ENCODE measurements at regions not wholly inside any gene's neighbourhood (a gene's known extent, or its start where the extent isn't known, plus 50 kb on each side); places are given as distances from the start of the nearest gene placed in this dataset.
"Not testable (repeated sequence)": the region's sequence is repeated elsewhere in the genome, so short reads cannot be mapped to it uniquely, and the experiment has no call there.

DNA sequence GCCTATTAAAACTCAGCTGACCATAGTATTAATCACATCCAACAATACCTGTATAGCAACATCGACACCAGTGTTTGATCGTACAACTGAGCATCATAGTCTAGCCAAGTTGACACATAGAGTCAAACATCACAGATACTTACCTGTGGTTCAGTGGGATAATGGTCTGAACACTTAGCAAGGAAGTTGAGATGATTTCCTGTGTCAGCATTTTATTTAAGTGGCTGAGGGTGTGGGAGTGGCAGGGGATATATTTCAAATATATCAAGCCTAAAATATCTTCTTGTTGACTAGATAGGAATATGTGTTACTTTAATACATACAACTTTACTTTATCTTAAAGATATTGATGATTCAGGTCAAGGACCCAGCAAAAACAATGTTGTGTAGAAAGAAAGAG is 1038.6 kb downstream of the TSN start:
- POLR2A ChIA-PET: no interaction called here
- Mint-ChIP-seq H3K36me3 (no peaks in the 10 kb centered on the region), H3K4me1 (no peaks in the 10 kb centered on the region), H3K27me3 (no peaks in the 10 kb centered on the region), H3K9me3 (peaks cover 2% of the 10 kb centered on the region), H3K4me3 (no peak overlapping the region), H3K27ac (no peak overlapping the region)
- no peak for ATAC-seq (ENCODE audit: low read depth)
- no peak for DNase-seq

DNA sequence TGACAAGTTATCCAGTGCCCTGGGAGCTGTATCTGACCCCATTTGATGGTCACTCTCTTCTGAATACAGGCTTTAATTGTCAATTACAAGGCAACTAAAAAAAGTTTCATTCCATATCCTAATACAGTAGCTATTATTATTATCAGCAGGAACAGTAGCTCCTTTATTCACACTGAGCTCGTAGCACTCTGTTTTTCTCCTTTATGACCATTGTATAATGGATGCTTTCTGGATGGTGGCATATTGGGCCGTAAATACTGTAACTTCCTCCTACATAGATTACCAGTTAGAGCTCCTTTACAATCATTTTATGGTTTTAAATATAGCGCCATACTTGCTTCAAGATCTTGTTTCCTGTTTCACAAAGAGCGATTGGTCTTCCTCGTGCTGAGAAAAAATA is 1040.3 kb downstream of the TSN start:
- Mint-ChIP-seq H3K9me3 (peaks cover 2% of the 10 kb centered on the region), H3K36me3 (no peaks in the 10 kb centered on the region), H3K27ac (no peak overlapping the region), H3K4me3 (no peak overlapping the region), H3K27me3 (no peaks in the 10 kb centered on the region), H3K4me1 (no peaks in the 10 kb centered on the region)
- ATAC-seq (ENCODE audit: low read depth) (no peak), DNase-seq (no peak)
- POLR2A ChIA-PET: no interaction called here

DNA sequence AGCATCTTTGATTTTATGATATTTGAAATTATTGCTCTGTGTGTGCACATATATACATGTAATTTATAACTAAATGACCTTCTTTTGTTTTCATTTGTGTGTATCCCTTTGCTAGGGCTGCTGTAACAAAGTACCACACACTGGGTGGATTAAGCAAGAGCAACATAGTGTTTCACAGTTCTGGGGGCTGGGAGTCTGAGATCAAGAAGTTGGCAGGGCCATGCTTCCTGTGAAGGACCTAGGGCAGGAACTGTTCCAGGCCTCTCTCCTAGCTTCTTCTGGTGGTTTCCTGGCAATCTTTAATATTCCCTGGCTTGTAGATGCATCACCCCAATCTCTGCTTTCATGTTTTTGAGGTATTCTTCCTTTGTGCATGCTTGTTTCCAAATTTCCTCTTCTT is 1043.9 kb downstream of the TSN start:
- Mint-ChIP-seq H3K9me3 (peaks cover 2% of the 10 kb centered on the region), H3K27ac (no peak overlapping the region), H3K4me1 (no peaks in the 10 kb centered on the region), H3K36me3 (no peaks in the 10 kb centered on the region), H3K27me3 (no peaks in the 10 kb centered on the region), H3K4me3 (no peak overlapping the region)
- ATAC-seq (ENCODE audit: low read depth) (no peak), DNase-seq (no peak)
- POLR2A ChIA-PET: no interaction called here

DNA sequence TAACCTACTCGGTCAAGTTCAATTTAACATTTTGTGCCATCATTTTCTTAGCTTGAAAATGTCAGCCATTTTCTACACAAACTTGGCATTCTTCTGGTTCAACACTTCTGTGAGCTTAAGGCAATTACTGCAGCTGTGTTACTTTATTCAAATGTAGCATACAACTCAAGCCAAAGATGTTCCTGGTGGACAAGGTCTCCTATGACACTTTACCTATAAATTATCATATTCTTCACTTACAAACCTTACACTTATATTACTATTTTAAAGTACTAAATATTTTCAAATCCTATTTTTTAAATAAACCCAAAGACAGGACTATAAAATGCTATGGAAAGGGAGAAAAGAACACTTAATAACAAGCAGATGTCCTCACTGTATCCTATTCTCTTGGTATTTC is 1045.3 kb downstream of the TSN start:
- ATAC-seq (ENCODE audit: low read depth) (no peak), DNase-seq (no peak)
- Mint-ChIP-seq H3K36me3 (no peaks in the 10 kb centered on the region), H3K27me3 (no peaks in the 10 kb centered on the region), H3K27ac (no peak overlapping the region), H3K4me3 (no peak overlapping the region), H3K4me1 (no peaks in the 10 kb centered on the region), H3K9me3 (peaks cover 2% of the 10 kb centered on the region)
- POLR2A ChIA-PET: no interaction called here

DNA sequence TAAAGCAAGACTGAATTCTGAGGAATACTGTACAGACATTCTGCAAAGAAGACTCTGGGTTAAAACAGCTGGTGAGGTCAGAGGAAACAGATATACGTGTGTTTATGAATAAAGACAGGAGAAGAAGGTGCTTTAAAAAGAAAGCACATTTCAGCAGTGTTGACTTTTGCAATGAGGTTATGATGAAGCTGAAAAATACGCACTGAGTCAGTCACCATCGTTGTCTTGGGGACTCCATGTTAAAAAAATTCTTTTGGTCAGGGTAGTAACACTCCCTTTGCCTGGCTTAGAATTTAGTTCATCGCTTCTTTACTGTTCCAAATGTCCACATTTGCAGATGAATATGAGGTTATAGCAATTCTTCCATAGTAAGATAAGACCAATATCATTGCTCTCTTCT is 1049.0 kb downstream of the TSN start:
- Mint-ChIP-seq H3K36me3 (no peaks in the 10 kb centered on the region), H3K9me3 (peaks cover 3% of the 10 kb centered on the region), H3K4me1 (no peaks in the 10 kb centered on the region), H3K4me3 (no peak overlapping the region), H3K27ac (no peak overlapping the region), H3K27me3 (no peaks in the 10 kb centered on the region)
- ATAC-seq (ENCODE audit: low read depth): no peak
- DNase-seq: no peak
- POLR2A ChIA-PET: no interaction called here

DNA sequence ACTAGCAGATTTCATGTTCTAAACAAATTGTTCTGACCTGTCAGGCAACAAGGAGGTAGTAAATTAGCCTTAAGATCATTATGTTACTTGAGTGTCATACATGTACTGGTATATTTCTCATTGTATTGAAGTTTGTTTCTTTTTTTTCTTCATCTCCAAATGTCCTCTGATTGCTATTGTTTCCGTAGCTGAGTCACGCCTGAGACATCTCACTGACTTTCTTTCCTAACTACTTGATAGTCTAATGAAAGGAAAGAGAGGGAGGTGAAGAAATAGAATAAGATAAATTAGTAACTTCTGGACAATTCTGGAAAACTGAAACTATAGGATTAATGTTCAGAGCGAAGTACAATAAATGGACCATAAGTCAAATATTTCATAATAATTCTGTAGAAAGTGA is 1049.9 kb downstream of the TSN start:
- Mint-ChIP-seq H3K27me3 (no peaks in the 10 kb centered on the region), H3K27ac (no peak overlapping the region), H3K36me3 (no peaks in the 10 kb centered on the region), H3K9me3 (peaks cover 3% of the 10 kb centered on the region), H3K4me3 (no peak overlapping the region), H3K4me1 (no peaks in the 10 kb centered on the region)
- POLR2A ChIA-PET: no interaction called here
- ATAC-seq (ENCODE audit: low read depth) (no peak), DNase-seq (no peak)

DNA sequence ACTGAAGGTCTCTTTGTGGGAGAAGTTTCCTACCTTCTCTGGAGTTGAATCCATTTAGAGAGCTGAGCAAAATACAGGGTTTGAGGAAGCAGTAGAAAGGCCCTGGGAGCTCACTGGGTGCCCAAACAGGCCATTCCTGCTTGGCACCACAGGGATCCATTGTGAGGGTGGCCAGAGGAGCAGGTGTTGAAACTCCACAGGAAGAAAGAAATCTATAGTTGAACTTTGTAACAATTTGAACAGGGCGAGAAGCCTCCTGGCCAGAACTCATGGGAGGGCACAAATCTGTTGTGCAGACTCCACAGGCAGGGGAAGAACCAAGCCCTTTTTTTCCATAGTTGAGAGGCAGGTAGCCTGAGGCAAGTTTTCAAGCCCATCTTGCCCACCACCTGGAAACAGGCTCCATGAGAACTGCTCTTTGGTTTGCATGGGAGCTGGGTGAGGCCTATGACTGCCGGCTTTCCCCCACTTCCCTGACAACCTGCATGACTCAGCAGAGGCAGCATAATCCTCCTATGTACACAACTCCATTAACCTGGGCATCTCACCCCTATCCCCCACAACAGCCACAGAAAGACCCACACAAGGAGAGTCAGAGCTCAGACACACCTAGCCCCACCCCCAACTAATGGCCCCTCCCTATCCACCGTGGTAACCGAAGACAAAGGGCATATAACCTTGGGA is 1053.0 kb downstream of the TSN start:
- Mint-ChIP-seq H3K27ac (no peak overlapping the region), H3K27me3 (no peaks in the 10 kb centered on the region), H3K36me3 (no peaks in the 10 kb centered on the region), H3K4me3 (no peak overlapping the region), H3K9me3 (peaks cover 8% of the 10 kb centered on the region), H3K4me1 (no peaks in the 10 kb centered on the region)
- DNase-seq (no peak), ATAC-seq (ENCODE audit: low read depth) (no peak)
- POLR2A ChIA-PET: no interaction called here

DNA sequence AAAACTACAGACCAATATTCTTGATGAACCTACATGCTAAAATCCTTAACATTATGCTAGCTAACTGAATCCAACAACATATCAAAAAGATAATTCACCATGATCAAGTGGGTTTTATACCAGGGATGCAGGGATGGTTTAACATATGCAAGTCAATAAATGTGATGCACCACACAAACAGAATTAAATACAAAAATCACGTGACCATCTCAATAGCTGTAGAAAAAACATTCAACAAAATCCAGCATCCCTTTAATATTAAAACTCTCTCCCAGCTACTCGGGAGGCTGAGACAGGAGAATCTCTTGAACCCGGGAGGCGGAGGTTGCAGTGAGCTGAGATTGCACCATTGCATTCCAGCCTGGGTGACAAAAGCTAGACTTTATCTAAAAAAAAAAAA is 1056.8 kb downstream of the TSN start:
- POLR2A ChIA-PET; ATAC-seq (ENCODE audit: low read depth); H3K36me3 Mint-ChIP-seq; H3K27ac Mint-ChIP-seq; DNase-seq; H3K27me3 Mint-ChIP-seq; H3K4me3 Mint-ChIP-seq; H3K4me1 Mint-ChIP-seq: not testable (repeated sequence)
- peaks cover 10% of the 10 kb centered on the region for H3K9me3 Mint-ChIP-seq

DNA sequence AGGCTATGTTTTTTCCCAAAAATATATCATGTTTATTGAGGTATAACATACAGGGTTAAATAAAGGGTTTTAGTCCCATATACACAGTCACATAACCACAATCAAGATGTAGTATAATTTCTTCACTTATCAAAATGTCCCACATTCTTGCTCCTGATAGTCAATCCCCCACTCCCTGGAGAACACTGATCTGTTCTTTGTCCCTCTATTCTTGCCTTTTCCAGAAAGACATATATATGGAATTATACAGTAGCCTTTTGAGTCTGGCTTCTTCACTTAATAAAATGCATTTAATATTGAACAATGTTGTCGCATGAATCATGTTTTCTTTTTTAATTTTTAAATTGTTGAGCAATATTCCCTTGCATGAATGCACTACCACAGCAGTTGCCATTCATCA is 1059.7 kb downstream of the TSN start:
- Mint-ChIP-seq H3K27ac (no peak overlapping the region), H3K27me3 (no peaks in the 10 kb centered on the region), H3K9me3 (peaks cover 7% of the 10 kb centered on the region), H3K36me3 (no peaks in the 10 kb centered on the region), H3K4me1 (no peaks in the 10 kb centered on the region), H3K4me3 (no peak overlapping the region)
- POLR2A ChIA-PET: no interaction called here
- DNase-seq: no peak
- ATAC-seq (ENCODE audit: low read depth): no peak

DNA sequence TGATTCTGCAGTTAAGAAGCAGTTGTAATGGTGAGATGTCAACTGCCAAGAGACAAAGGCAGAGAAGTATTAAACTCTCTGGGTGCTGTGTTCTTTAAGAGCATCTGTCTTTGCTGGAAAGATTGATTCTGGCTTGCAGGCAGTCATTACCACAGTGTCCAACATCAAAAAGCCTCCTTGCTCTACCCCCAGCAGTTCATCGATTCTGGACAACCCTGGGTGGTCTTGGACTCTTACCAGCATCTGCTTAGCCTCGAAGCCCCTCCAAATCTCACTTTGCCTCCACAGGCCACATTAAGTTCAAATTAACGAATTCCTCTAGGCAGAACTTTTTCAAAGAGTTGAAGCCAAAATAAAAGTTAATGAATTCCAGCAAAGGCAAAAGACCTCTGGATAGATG is 1061.4 kb downstream of the TSN start:
- H3K36me3 Mint-ChIP-seq: no peaks in the 10 kb centered on the region
- H3K4me3 Mint-ChIP-seq: no peak overlapping the region
- H3K27ac Mint-ChIP-seq: no peak overlapping the region
- DNase-seq: no peak
- no peaks in the 10 kb centered on the region for H3K27me3 Mint-ChIP-seq
- ATAC-seq (ENCODE audit: low read depth): no peak
- H3K4me1 Mint-ChIP-seq: no peaks in the 10 kb centered on the region
- H3K9me3 Mint-ChIP-seq: peaks cover 5% of the 10 kb centered on the region
- POLR2A ChIA-PET: no interaction called here

DNA sequence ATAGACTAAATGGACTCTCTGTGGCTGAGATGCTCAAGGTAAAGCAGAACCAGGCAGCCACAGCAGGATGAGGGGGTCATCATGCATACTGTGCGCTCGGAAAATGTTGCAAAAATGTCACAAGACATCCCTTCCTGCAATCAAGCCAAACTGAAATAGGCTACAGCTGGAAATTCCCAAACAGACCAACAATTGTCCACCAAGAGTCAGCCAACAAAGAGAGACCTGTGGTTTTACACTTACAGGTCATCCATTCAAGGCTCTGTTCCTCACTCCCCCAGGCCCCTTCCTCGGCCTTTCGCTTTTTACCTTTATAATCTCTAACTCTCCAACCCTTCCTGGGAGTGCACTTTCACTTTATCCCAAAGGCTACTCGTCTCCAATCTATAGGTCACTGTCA is 1066.9 kb downstream of the TSN start:
- ATAC-seq (ENCODE audit: low read depth) (no peak), DNase-seq (no peak)
- peaks cover 4% of the 10 kb centered on the region for H3K9me3 Mint-ChIP-seq
- H3K4me1 Mint-ChIP-seq: no peaks in the 10 kb centered on the region
- POLR2A ChIA-PET: no interaction called here
- H3K27ac Mint-ChIP-seq: no peak overlapping the region
- H3K4me3 Mint-ChIP-seq: no peak overlapping the region
- H3K36me3 Mint-ChIP-seq: no peaks in the 10 kb centered on the region
- H3K27me3 Mint-ChIP-seq: no peaks in the 10 kb centered on the region

DNA sequence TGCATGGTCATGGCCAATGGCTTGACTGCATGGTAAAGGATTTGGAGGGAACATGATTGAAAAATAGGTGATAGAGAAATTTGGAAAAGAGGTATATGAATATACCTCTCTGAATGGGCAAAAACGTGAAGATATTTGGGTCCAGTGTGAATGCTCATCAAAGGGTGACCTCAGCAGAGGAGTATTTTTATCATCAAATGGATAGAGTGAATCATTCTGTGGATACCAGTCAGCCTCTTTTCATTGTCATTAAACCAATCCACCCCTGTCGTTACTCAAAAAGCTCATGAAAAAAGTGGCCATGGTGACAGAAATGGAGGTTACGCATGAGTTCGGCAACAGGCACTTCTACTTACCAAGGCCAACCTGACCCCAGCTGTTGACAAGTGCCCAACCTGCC is 1074.7 kb downstream of the TSN start:
- no peaks in the 10 kb centered on the region for H3K36me3 Mint-ChIP-seq
- H3K27ac Mint-ChIP-seq: no peak overlapping the region
- DNase-seq: no peak
- no peak overlapping the region for H3K4me3 Mint-ChIP-seq
- ATAC-seq (ENCODE audit: low read depth): no peak
- H3K9me3 Mint-ChIP-seq: peaks cover 4% of the 10 kb centered on the region
- POLR2A ChIA-PET: no interaction called here
- H3K4me1 Mint-ChIP-seq: no peaks in the 10 kb centered on the region
- no peaks in the 10 kb centered on the region for H3K27me3 Mint-ChIP-seq

DNA sequence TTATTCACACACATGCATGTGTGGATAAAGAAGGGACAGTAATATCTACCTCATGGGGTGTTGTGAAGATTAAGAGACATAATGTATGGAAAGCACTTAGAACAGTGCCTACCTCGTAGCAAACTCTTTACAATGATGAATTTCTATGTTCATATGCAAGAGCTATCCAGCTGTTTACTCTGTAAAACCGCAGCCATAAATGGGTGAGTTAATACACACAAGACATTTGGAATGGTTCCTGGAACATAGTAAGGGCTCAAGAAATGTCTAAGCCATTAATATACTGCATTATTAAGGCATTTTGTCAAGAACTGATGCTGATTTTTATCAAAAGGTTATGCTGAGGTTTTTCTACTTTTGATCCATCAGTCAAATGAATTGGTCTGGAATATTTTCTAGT is 1076.2 kb downstream of the TSN start:
- Mint-ChIP-seq H3K4me3 (no peak overlapping the region), H3K9me3 (peaks cover 4% of the 10 kb centered on the region), H3K4me1 (no peaks in the 10 kb centered on the region), H3K27me3 (no peaks in the 10 kb centered on the region), H3K36me3 (no peaks in the 10 kb centered on the region), H3K27ac (no peak overlapping the region)
- ATAC-seq (ENCODE audit: low read depth): no peak
- POLR2A ChIA-PET: no interaction called here
- no peak for DNase-seq

DNA sequence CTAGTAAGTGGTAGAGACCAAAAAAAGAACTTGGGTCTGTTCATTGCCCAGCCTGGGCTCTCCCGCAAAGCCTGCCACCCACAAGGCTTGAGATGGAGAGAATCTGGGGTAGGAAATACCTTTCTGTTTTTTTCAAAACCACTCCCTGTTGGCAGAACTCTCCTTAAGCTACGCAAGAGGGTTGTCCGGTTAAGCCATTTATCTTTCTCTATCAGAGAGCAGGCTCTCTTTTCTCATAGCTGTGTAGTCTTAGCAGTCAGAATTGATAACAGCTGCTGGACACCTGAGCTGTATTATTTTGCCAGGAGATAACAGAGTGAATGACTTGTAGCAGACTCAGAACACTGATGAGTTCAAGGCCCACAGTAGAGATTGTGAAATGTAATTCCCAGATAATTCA is 1088.1 kb downstream of the TSN start:
- POLR2A ChIA-PET: no interaction called here
- peaks cover 4% of the 10 kb centered on the region for H3K9me3 Mint-ChIP-seq
- no peak for DNase-seq

DNA sequence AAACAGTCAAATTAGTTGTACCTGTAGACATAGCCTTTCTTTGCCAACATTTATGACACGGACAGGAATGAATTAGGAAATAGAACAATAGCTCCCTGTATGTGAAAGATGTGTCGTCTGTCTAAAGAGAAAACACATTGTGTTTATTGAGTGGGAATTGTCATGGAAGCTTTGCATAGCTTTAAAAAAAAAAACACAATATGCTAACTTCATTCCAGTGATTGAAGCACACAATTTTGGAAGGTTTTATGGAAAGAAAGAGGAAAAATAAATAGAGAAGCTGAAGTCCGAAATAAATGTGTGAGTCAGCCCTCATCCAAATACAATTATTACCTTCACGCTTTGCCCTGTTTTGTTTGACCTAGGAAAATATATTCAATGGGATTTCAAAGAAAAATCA is 1095.7 kb downstream of the TSN start:
- H3K27me3 Mint-ChIP-seq: no peaks in the 10 kb centered on the region
- POLR2A ChIA-PET: no interaction called here

More for the DNA sequence above, 1088.1 kb downstream of the TSN start:
- H3K27ac Mint-ChIP-seq: no peak overlapping the region
- no peak overlapping the region for H3K4me3 Mint-ChIP-seq
- no peaks in the 10 kb centered on the region for H3K4me1 Mint-ChIP-seq
- no peaks in the 10 kb centered on the region for H3K36me3 Mint-ChIP-seq
- H3K27me3 Mint-ChIP-seq: no peaks in the 10 kb centered on the region
- no peak for ATAC-seq (ENCODE audit: low read depth)

More for the DNA sequence above, 1095.7 kb downstream of the TSN start:
- Mint-ChIP-seq H3K27ac (no peak overlapping the region), H3K4me1 (no peaks in the 10 kb centered on the region), H3K9me3 (peaks cover 2% of the 10 kb centered on the region), H3K4me3 (no peak overlapping the region), H3K36me3 (no peaks in the 10 kb centered on the region)
- DNase-seq (no peak), ATAC-seq (ENCODE audit: low read depth) (no peak)
